WTC11 (cell line): ENCODE measurements at regions not wholly inside any gene's neighbourhood (a gene's known extent, or its start where the extent isn't known, plus 50 kb on each side); places are given as distances from the start of the nearest gene placed in this dataset.

Source experiments
- NR1H2 ChIP-seq: sonication (generic); formaldehyde crosslinking; IDR thresholded peaks from 2 replicates; pipeline ENCODE4 v1.9.0; 2021; ENCODE audit warnings: mild to moderate bottlenecking, moderate library complexity, missing genetic modification reagents
- TF ChIP-seq, protein P1 (sequence below): sonication (generic); formaldehyde crosslinking; IDR thresholded peaks from 2 replicates; pipeline ENCODE4 v1.8.0; 2022; ENCODE audit warnings: mild to moderate bottlenecking, missing genetic modification reagents

- no peak for TF ChIP-seq NR1H2 (CRISPR knock-in tag)
- TF ChIP-seq, protein P1, sequence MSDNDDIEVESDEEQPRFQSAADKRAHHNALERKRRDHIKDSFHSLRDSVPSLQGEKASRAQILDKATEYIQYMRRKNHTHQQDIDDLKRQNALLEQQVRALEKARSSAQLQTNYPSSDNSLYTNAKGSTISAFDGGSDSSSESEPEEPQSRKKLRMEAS (CRISPR knock-in tag): no peak
Measured at GRCh38 chr5:28544501-28544900, 1506.1 kb upstream of the CDH9 start.
